ENCODE measurements at regions not wholly inside any gene's neighbourhood (a gene's known extent, or its start where the extent isn't known, plus 50 kb on each side); places are given as distances from the start of the nearest gene placed in this dataset.

GRCh38 chr4:128590034-128590740 is 219.3 kb upstream of the JADE1 start:
- no peak overlapping the region for H3K4me3 ChIP-seq (ENCODE audit: control insufficient read depth, low read depth, low read length)
- no peak for DNase-seq (ENCODE audit: low read depth)
- no peak for TF ChIP-seq CTCF (IDR thresholded peaks at IDR 0.05; ENCODE audit: control insufficient read depth, insufficient read depth, low read depth, low read length, missing control alignments)

GRCh38 chr4:128589384-128589965 is 220.0 kb upstream of the JADE1 start:
- no peak overlapping the region for H3K4me3 ChIP-seq (ENCODE audit: control insufficient read depth, low read depth, low read length)
- no peak for DNase-seq (ENCODE audit: low read depth)
- TF ChIP-seq CTCF (IDR thresholded peaks at IDR 0.05; ENCODE audit: control insufficient read depth, insufficient read depth, low read depth, low read length, missing control alignments) = no peak

GRCh38 chr4:128587382-128587781 is 222.1 kb upstream of the JADE1 start:
- TF ChIP-seq CTCF (IDR thresholded peaks at IDR 0.05; ENCODE audit: control insufficient read depth, insufficient read depth, low read depth, low read length, missing control alignments) = no peak
- no peak for DNase-seq (ENCODE audit: low read depth)
- H3K4me3 ChIP-seq (ENCODE audit: control insufficient read depth, low read depth, low read length) = no peak overlapping the region

GRCh38 chr4:128583753-128584712 is 225.5 kb upstream of the JADE1 start:
- no peak overlapping the region for H3K4me3 ChIP-seq (ENCODE audit: control insufficient read depth, low read depth, low read length)
- TF ChIP-seq CTCF (IDR thresholded peaks at IDR 0.05; ENCODE audit: control insufficient read depth, insufficient read depth, low read depth, low read length, missing control alignments) = peak; percentile 2
- no peak for DNase-seq (ENCODE audit: low read depth)

GRCh38 chr4:128582427-128582870 is 227.1 kb upstream of the JADE1 start:
- no peak overlapping the region for H3K4me3 ChIP-seq (ENCODE audit: control insufficient read depth, low read depth, low read length)
- TF ChIP-seq CTCF (IDR thresholded peaks at IDR 0.05; ENCODE audit: control insufficient read depth, insufficient read depth, low read depth, low read length, missing control alignments) = no peak
- DNase-seq (ENCODE audit: low read depth) = no peak

- no peak for TF ChIP-seq CTCF (IDR thresholded peaks at IDR 0.05; ENCODE audit: control insufficient read depth, insufficient read depth, low read depth, low read length, missing control alignments)
- DNase-seq (ENCODE audit: low read depth) = no peak
- no peak overlapping the region for H3K4me3 ChIP-seq (ENCODE audit: control insufficient read depth, low read depth, low read length)
Measured at GRCh38 chr4:128579154-128579853, 230.2 kb upstream of the JADE1 start.

Data from AG09309 (cell line).